ENCODE measurements at regions not wholly inside any gene's neighbourhood (a gene's known extent, or its start where the extent isn't known, plus 50 kb on each side); places are given as distances from the start of the nearest gene placed in this dataset.
"Not testable (repeated sequence)": the region's sequence is repeated elsewhere in the genome, so short reads cannot be mapped to it uniquely, and the experiment has no call there.

DNA sequence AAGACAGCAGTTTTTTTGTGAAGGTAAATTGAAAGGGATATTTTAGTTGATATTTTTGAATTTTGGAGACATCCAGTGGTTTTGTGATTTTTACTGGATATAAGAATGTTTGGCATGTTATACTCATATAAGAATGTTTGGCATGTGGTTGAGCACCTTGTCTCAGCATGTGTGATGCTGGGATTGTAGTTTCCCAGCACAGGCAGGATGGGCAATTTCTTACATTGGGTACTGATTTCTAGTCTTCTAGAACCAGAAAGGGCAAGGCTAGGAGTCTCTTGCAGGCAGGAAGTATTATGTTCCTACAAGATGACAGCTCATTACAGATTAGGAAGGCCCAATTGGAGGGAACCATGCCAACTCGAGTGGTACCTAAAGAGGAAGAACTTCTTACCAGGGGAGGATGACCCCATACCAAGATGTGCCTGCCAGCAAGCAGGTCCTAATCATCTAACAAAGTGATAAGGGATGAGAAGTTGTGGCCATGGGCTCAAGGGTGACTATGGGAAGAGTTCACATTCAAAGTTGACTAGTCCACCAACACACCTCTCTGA is 377.8 kb downstream of the UTRN start:
- H3K4me3 ChIP-seq (ENCODE audit: low read length): no peak overlapping the region
- H3K27me3 ChIP-seq (ENCODE audit: insufficient read depth, low read length): no peaks in the 10 kb centered on the region
- no peaks in the 10 kb centered on the region for H3K9me3 ChIP-seq (ENCODE audit: low read length)

DNA sequence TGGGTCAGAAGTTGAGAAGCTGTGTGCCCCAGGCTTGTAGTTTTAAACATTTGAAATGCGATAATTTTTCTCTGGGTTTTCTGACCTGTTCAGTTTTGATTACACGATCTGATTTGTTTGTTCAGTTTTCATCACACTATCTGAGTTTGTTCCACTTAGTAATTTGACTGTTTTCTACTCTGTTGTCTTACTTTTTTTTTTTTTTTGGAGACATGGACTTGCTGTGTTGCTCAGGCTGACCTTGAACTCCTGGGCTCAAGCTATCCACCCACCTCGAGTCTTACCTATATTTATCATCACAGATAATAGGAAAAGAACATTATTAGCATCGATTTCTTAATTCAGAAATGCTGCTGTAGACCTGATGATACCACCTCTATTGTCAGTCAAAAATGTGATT is 379.1 kb downstream of the UTRN start:
- H2AFZ ChIP-seq (ENCODE audit: low read depth, low read length): no peak overlapping the region
- no peaks in the 10 kb centered on the region for H3K27me3 ChIP-seq (ENCODE audit: insufficient read depth, low read length)
- no peaks in the 10 kb centered on the region for H3K36me3 ChIP-seq (ENCODE audit: insufficient read depth, low read length)
- peaks cover 2% of the 10 kb centered on the region for H3K9me3 ChIP-seq (ENCODE audit: low read length)
- H3K4me1 ChIP-seq (ENCODE audit: insufficient read depth, low read length): peaks cover 24% of the 10 kb centered on the region
- H3K4me3 ChIP-seq (ENCODE audit: low read length): no peak overlapping the region

More for the DNA sequence above, 377.8 kb downstream of the UTRN start:
- Histone ChIP-seq H3K36me3 (ENCODE audit: insufficient read depth, low read length) (no peaks in the 10 kb centered on the region), H3K4me1 (ENCODE audit: insufficient read depth, low read length) (peaks cover 31% of the 10 kb centered on the region), H2AFZ (ENCODE audit: low read depth, low read length) (no peak overlapping the region)

DNA sequence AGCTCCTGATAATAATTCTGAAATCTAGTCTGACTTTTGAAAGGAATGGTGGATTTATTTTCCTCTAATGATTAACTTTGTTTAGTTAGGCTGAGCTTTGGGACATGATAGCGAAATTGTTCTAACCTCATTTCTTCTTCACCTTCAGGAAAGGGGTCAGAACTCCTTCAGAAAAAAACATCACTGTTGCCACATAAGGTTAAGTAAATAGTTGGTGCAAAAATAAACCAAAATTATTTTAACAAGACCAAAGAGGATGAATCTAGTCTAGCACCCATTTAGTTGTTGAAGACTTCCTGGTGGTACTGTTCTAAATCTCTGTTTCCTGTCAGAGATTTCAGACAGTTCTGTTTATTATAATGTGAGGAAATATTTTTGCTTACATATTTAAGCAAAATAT is 379.8 kb downstream of the UTRN start:
- peaks cover 18% of the 10 kb centered on the region for H3K4me1 ChIP-seq (ENCODE audit: insufficient read depth, low read length)
- H3K36me3 ChIP-seq (ENCODE audit: insufficient read depth, low read length): no peaks in the 10 kb centered on the region
- no peak overlapping the region for H3K4me3 ChIP-seq (ENCODE audit: low read length)
- H3K27me3 ChIP-seq (ENCODE audit: insufficient read depth, low read length): no peaks in the 10 kb centered on the region
- peaks cover 2% of the 10 kb centered on the region for H3K9me3 ChIP-seq (ENCODE audit: low read length)
- H2AFZ ChIP-seq (ENCODE audit: low read depth, low read length): no peak overlapping the region

DNA sequence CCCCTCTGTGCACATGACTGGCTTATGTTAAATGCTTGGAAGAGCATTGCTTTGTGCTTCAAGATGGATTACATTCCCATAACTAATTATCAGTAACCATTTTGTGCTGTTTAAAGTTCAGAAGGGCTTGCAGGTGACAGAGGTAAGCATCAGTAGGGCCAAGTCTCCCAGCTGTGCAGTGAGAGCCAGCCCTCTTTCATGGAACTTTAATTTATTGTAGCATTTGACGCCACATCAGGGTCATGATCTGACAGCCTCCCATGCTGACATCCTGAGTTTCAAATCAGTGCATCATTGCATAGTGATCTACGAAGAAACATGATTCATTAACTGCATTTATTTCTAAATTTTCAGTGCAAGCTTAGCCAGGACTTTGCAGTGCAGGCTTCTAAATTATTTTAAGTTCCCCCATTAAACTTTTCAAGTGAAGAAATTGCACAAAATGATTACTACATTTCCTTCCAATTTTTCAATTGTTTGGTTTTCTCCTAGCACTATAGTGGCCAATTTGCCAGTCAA is 380.9 kb downstream of the UTRN start:
- Histone ChIP-seq H3K36me3 (ENCODE audit: insufficient read depth, low read length) (no peaks in the 10 kb centered on the region), H3K9me3 (ENCODE audit: low read length) (peaks cover 2% of the 10 kb centered on the region), H2AFZ (ENCODE audit: low read depth, low read length) (no peak overlapping the region), H3K4me1 (ENCODE audit: insufficient read depth, low read length) (peaks cover 7% of the 10 kb centered on the region), H3K27me3 (ENCODE audit: insufficient read depth, low read length) (no peaks in the 10 kb centered on the region), H3K4me3 (ENCODE audit: low read length) (no peak overlapping the region)

DNA sequence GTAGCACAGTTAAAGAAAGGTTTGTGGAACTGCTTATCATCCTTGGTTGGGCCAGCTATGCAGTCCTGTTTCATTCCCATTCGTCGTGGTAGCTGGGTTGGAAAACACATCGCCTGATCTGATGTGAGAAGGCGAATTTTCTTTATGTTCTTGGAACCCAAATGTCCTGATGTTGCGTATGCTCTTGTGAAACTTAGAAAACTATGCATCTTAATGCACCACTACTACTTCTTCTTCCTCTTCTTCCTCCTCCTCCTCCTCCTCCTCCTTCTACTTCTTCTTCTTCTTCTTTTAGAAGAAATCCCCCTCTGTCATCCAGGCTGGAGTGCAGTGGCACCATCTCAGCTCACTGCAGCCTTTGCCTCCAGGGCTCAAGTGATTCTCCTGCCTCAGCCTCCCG is 381.6 kb downstream of the UTRN start:
- no peak overlapping the region for H3K4me3 ChIP-seq (ENCODE audit: low read length)
- no peaks in the 10 kb centered on the region for H3K36me3 ChIP-seq (ENCODE audit: insufficient read depth, low read length)
- no peaks in the 10 kb centered on the region for H3K4me1 ChIP-seq (ENCODE audit: insufficient read depth, low read length)
- peaks cover 2% of the 10 kb centered on the region for H3K9me3 ChIP-seq (ENCODE audit: low read length)
- H2AFZ ChIP-seq (ENCODE audit: low read depth, low read length): no peak overlapping the region
- H3K27me3 ChIP-seq (ENCODE audit: insufficient read depth, low read length): no peaks in the 10 kb centered on the region

DNA sequence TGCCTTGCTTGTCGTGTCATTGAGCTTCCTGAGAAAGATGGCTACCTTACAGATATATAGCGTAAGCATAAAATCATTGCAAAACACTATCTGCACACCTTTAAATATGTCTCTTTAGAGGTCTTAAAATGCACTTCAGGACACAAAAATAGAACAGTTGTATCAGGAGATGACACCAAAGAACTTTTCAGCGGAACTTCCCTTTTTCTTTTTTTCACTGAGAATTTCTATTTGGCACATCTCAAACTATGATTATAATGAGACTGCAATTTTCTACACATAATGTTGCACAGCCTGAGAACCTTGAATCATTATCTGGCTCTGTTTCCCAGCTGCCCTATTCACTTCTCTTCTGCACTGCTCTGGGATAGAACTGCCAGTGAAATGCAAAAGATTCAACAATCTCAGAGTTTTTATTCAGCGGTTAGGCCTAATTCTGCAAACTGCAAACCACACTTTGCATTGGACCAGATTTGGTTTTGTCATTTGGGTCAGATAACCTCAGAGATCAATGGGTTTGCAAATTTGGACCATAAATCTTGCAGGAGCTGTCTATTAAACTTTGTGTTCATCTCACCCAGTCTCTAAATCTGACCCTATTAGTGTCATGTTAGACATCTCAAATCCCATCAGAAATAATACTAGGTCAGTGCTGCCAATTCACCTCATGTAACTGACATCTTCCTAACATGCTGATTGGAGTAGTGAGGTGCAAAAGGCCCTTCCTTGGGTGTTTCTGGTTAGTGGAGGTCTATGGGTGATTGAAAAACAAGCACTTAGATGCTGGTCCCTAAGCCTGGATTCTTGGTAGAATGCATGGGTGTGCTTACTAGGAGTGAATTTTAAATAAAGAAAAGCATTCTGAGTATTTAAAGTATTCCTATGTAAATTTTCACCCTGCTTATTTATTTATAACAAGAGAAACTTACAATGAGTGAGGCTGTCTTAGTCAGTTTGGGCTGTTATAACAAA is 382.7 kb downstream of the UTRN start:
- Histone ChIP-seq H2AFZ (ENCODE audit: low read depth, low read length) (no peak overlapping the region), H3K4me3 (ENCODE audit: low read length) (no peak overlapping the region), H3K9me3 (ENCODE audit: low read length) (peaks cover 2% of the 10 kb centered on the region), H3K4me1 (ENCODE audit: insufficient read depth, low read length) (no peaks in the 10 kb centered on the region), H3K27me3 (ENCODE audit: insufficient read depth, low read length) (no peaks in the 10 kb centered on the region), H3K36me3 (ENCODE audit: insufficient read depth, low read length) (no peaks in the 10 kb centered on the region)

DNA sequence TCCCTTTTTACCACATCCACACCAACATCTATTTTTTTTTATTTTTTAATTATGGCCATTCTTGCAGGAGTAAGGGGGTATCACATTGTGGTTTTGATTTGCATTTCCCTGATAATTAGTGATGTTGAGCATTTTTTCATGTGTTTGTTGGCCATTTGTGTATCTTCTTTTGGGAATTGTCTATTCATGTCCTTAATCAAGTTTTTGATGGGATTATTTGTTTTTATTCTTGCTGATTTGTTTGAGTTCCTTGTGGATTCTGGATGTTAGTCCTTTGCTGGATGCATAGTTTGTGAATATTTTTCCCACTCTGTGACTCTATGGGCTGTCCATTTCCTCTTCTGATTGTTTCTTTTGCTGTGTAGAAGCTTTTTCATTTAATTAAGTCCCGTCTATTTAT is 385.1 kb downstream of the UTRN start:
- H3K4me3 ChIP-seq (ENCODE audit: low read length): not testable (repeated sequence)

DNA sequence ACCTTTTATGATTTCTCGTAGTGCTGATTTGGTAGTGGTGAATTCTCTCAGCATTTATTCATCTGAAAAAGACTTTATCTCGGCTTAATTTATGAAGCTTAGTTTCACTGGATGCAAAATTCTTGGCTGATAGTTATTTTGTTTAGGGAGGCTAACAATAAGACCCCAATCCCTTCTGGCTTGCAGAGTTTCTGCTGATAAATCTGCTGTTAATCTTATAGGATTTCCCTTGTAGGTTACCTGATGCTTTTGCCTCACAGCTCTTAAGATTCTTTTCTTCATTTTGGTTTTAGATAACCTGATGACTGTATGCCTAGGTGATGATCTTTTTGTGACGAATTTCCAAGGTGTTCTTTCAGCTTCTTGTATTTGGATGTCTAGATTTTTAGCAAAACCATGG is 388.7 kb downstream of the UTRN start:
- H3K4me1 ChIP-seq (ENCODE audit: insufficient read depth, low read length): no peaks in the 10 kb centered on the region
- no peaks in the 10 kb centered on the region for H3K36me3 ChIP-seq (ENCODE audit: insufficient read depth, low read length)
- no peak overlapping the region for H3K4me3 ChIP-seq (ENCODE audit: low read length)
- H3K9me3 ChIP-seq (ENCODE audit: low read length): peaks cover 8% of the 10 kb centered on the region
- no peak overlapping the region for H2AFZ ChIP-seq (ENCODE audit: low read depth, low read length)
- H3K27me3 ChIP-seq (ENCODE audit: insufficient read depth, low read length): no peaks in the 10 kb centered on the region

More for the DNA sequence above, 385.1 kb downstream of the UTRN start:
- not testable (repeated sequence) for H3K27me3 ChIP-seq (ENCODE audit: insufficient read depth, low read length); H3K36me3 ChIP-seq (ENCODE audit: insufficient read depth, low read length); H3K9me3 ChIP-seq (ENCODE audit: low read length); H2AFZ ChIP-seq (ENCODE audit: low read depth, low read length); H3K4me1 ChIP-seq (ENCODE audit: insufficient read depth, low read length)

DNA sequence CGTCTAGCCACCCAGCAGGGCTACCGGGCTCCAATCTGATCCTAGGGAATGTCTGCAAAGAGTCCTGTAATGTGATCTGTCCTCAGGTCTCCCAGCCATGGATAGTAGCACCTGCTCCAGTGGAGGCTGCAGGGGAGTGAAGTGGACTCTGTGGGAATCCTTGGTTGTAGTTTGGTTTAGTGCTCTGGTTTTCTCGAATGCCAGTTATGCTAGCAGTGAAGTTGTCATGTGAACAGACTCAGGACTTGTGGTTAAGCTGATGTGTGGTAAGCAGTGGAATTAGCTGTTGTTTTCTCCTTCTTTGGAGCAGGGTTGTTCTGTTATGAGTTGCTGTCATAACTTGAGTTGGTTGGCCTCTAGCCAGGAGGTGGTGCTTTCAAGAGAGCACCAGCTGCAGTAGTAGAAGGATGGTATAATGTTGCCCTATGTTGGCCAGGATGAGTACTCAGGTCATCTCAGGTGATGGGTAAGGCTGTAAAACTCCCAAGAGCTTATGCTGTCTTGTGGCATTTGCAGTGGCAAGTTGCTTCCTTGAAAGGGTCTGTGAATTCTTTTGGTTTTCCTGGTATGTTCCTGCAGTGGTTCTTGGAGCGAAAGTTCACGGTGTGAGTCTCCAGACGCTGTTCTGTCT is 390.2 kb downstream of the UTRN start:
- no peaks in the 10 kb centered on the region for H3K36me3 ChIP-seq (ENCODE audit: insufficient read depth, low read length)
- no peaks in the 10 kb centered on the region for H3K4me1 ChIP-seq (ENCODE audit: insufficient read depth, low read length)
- H3K4me3 ChIP-seq (ENCODE audit: low read length): no peak overlapping the region
- H3K27me3 ChIP-seq (ENCODE audit: insufficient read depth, low read length): no peaks in the 10 kb centered on the region
- peaks cover 8% of the 10 kb centered on the region for H3K9me3 ChIP-seq (ENCODE audit: low read length)
- H2AFZ ChIP-seq (ENCODE audit: low read depth, low read length): no peak overlapping the region

DNA sequence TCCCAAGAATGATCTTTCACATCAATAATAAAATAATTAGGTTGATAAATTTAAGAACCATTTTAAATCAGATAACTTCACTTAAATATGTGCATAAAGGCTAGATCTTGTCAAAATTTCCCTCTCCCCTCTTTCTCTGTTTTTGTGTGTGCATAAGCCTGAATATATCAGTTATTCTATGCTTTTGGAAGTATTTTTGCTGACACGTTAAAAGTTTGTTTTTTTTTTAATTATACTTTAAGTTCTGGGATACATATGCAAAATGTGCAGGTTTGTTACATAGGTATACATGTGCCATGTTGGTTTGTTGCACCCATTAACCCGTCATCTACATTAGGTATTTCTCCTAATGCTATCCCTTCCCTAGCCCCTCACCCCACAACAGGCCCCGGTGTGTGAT is 391.2 kb downstream of the UTRN start:
- not testable (repeated sequence) for H3K27me3 ChIP-seq (ENCODE audit: insufficient read depth, low read length); H3K36me3 ChIP-seq (ENCODE audit: insufficient read depth, low read length); H3K9me3 ChIP-seq (ENCODE audit: low read length); H2AFZ ChIP-seq (ENCODE audit: low read depth, low read length); H3K4me1 ChIP-seq (ENCODE audit: insufficient read depth, low read length); H3K4me3 ChIP-seq (ENCODE audit: low read length)

DNA sequence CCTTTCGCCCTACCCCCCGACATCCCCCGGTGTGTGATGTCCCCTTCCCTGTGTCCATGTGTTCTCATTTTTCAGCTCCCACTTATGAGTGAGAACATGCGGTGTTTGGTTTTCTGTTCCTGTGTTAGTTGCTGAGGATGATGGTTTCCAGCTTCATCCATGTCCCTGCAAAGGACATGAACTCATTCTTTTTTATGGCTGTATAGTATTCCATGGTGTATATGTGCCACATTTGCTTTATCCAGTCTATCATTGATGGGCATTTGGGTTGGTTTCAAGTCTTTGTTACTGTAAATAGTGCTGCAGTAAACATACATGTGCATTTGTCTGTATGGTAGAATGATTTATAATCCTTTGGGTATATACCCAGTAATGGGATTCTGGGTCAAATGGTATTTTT is 392.1 kb downstream of the UTRN start:
- H3K9me3 ChIP-seq (ENCODE audit: low read length); H3K27me3 ChIP-seq (ENCODE audit: insufficient read depth, low read length); H2AFZ ChIP-seq (ENCODE audit: low read depth, low read length); H3K36me3 ChIP-seq (ENCODE audit: insufficient read depth, low read length); H3K4me1 ChIP-seq (ENCODE audit: insufficient read depth, low read length); H3K4me3 ChIP-seq (ENCODE audit: low read length): not testable (repeated sequence)

DNA sequence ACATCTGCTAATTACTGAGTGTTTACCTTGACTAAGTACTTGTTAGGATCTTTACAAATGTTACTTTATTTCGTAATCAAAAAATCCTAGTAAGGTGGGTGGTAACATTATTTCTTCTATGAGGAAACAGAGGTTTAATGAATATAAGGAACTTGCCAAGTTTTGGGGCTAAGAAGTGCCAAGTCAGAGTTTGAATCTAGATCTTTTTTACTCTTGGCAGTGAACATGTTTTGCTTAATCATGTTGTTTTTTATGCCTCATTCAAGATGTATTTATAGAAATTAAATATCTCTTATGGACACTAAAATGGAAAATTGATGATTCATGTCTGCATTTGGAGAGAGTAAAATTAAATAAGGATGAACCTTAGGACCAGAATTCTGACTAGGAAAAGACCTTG is 393.7 kb downstream of the UTRN start:
- Histone ChIP-seq H3K27me3 (ENCODE audit: insufficient read depth, low read length) (no peaks in the 10 kb centered on the region), H3K36me3 (ENCODE audit: insufficient read depth, low read length) (no peaks in the 10 kb centered on the region), H3K4me3 (ENCODE audit: low read length) (no peak overlapping the region), H2AFZ (ENCODE audit: low read depth, low read length) (no peak overlapping the region), H3K4me1 (ENCODE audit: insufficient read depth, low read length) (no peaks in the 10 kb centered on the region), H3K9me3 (ENCODE audit: low read length) (peaks cover 8% of the 10 kb centered on the region)

DNA sequence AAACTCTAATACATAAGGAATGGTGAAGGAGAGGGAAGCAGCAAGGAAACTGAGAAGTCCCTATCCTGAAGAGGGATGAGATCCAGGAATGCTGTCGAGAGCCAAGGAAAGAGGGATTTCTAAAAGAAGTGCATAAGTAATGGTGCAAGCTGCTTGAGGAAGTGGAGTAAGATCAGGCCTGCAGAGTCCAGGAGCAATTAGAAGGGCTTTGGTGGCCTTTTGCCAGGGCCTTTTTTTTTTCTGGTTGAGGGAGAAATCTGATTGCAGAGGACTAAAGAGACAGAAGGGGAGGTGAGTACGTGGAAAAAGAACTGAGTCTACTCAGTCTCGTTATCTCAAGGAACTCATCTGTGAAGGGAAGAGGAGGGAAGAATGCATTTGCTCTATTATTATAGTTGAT is 396.2 kb downstream of the UTRN start:
- no peak overlapping the region for H2AFZ ChIP-seq (ENCODE audit: low read depth, low read length)
- H3K9me3 ChIP-seq (ENCODE audit: low read length): peaks cover 6% of the 10 kb centered on the region
- H3K36me3 ChIP-seq (ENCODE audit: insufficient read depth, low read length): no peaks in the 10 kb centered on the region
- H3K4me3 ChIP-seq (ENCODE audit: low read length): no peak overlapping the region
- H3K4me1 ChIP-seq (ENCODE audit: insufficient read depth, low read length): no peaks in the 10 kb centered on the region
- H3K27me3 ChIP-seq (ENCODE audit: insufficient read depth, low read length): no peaks in the 10 kb centered on the region

Data from neuron (in vitro differentiated cells).